ENCODE measurements at regions not wholly inside any gene's neighbourhood (a gene's known extent, or its start where the extent isn't known, plus 50 kb on each side); places are given as distances from the start of the nearest gene placed in this dataset.
A peak's percentile ranks its signal among the peaks of the same experiment; 100 is the strongest.
"Not testable (repeated sequence)": the region's sequence is repeated elsewhere in the genome, so short reads cannot be mapped to it uniquely, and the experiment has no call there.

DNA sequence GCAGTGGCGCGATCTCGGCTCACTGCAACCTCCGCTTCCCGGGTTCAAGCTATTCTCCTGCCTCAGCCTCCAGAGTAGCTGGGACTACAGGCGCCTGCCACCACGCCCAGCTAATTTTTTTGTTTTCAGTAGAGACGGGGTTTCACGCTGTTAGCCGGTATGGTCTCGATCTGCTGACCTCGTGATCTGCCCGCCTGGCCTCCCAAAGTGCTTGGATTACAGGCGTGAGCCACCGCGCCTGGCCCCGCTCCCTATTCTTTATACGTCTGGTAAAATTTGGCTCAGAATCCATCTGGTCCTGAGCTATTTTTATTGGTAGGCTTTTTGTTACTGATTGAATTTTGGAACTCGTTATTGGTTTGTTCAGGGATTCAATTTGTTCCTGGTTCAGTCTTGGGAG lies 336.7 kb downstream of the AEBP2 start:
- not testable (repeated sequence) for BruUV-seq (replicated peaks); H3K36me3 ChIP-seq (ENCODE audit: control insufficient read depth in 1 of 2, insufficient read depth in 2 of 2, low read length in 2 of 2)
- RAD21 ChIA-PET (ENCODE audit: low non-redundant PET in 1 of 2, low total read pairs in 2 of 2, uncharacterized antibody in 2 of 2, unreplicated experiment in 2 of 2): interaction anchor here in 1 of 2 experiments (0.7 kb wide), 1 partner anchor 13 kb away, joined by 4 read pairs; no protein-coding TSS in a partner anchor

DNA sequence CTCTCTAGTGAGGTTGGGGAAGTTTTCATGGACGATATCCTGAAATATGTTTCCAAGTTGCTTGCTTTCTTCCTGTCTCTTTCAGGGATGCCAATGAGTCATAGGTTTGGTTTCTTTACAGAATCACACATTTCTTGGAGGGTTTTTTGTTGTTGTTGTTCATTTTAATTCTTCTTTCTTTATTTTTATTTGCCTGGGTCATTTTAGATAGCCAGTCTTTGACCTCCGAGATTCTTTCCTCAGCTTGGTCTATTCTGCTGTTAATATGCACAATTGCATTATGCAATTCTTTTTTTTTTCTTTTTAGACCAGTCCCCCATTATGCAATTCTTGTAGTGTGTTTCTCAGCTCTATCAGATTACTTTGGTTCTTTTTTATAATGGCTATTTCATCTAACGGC lies 338.9 kb downstream of the AEBP2 start:
- ChIA-PET CTCF (no interaction called here), RAD21 (ENCODE audit: low non-redundant PET in 1 of 2, low total read pairs in 2 of 2, uncharacterized antibody in 2 of 2, unreplicated experiment in 2 of 2) (no interaction called here), POLR2A (no interaction called here)
- Histone ChIP-seq H3K36me3 (ENCODE audit: control insufficient read depth in 1 of 2, insufficient read depth in 2 of 2, low read length in 2 of 2) (no peaks in the 10 kb centered on the region), H3K27me3 (ENCODE audit: insufficient read depth, low read length) (no peaks in the 10 kb centered on the region), H3K4me3 (replicated peaks in 1 of 2; ENCODE audit: low read depth in 1 of 2, low read length in 2 of 2) (no peak overlapping the region), H3K4me2 (ENCODE audit: low read length) (no peak overlapping the region), H2AFZ (ENCODE audit: low read depth, low read length, poor library complexity, severe bottlenecking) (no peak overlapping the region), H3K27ac (ENCODE audit: low read depth, low read length) (no peak overlapping the region), H4K20me1 (ENCODE audit: insufficient read depth) (no peaks in the 10 kb centered on the region), H3K9me2 (ENCODE audit: insufficient read depth) (no peaks in the 10 kb centered on the region), H3K9ac (ENCODE audit: low read length) (no peak overlapping the region), H3K4me1 (ENCODE audit: control insufficient read depth in 1 of 2, insufficient read depth in 2 of 2, low read length in 2 of 2) (no peaks in the 10 kb centered on the region), H3K9me3 (ENCODE audit: control insufficient read depth in 1 of 2, insufficient read depth in 1 of 2, low read depth in 1 of 2, low read length in 2 of 2) (no peaks in the 10 kb centered on the region), H3K79me2 (ENCODE audit: insufficient read depth, low read length) (no peaks in the 10 kb centered on the region)
- DNase-seq (ENCODE audit: low read depth, low spot score): no peak
- TF ChIP-seq RAD21 (IDR thresholded peaks at IDR 0.05; ENCODE audit: low read depth) (no peak), POLR2A (IDR thresholded peaks at IDR 0.05; ENCODE audit: borderline replicate concordance, extremely low read depth, insufficient read depth, insufficient read length) (no peak)
- BruUV-seq (replicated peaks): no TSS peak
- no peak for ATAC-seq
- intact Hi-C loops (cut with micrococcal nuclease): no loop called here

More for the DNA sequence above, 336.7 kb downstream of the AEBP2 start:
- H3K79me2 ChIP-seq (ENCODE audit: insufficient read depth, low read length); H3K9ac ChIP-seq (ENCODE audit: low read length); H3K4me1 ChIP-seq (ENCODE audit: control insufficient read depth in 1 of 2, insufficient read depth in 2 of 2, low read length in 2 of 2); H2AFZ ChIP-seq (ENCODE audit: low read depth, low read length, poor library complexity, severe bottlenecking); H3K9me2 ChIP-seq (ENCODE audit: insufficient read depth); H3K4me2 ChIP-seq (ENCODE audit: low read length); DNase-seq (ENCODE audit: low read depth, low spot score); CTCF ChIA-PET; POLR2A ChIA-PET; H4K20me1 ChIP-seq (ENCODE audit: insufficient read depth); H3K4me3 ChIP-seq (replicated peaks in 1 of 2; ENCODE audit: low read depth in 1 of 2, low read length in 2 of 2); H3K27me3 ChIP-seq (ENCODE audit: insufficient read depth, low read length); ATAC-seq; intact Hi-C loops (cut with micrococcal nuclease); H3K27ac ChIP-seq (ENCODE audit: low read depth, low read length); H3K9me3 ChIP-seq (ENCODE audit: control insufficient read depth in 1 of 2, insufficient read depth in 1 of 2, low read depth in 1 of 2, low read length in 2 of 2): not testable (repeated sequence)

DNA sequence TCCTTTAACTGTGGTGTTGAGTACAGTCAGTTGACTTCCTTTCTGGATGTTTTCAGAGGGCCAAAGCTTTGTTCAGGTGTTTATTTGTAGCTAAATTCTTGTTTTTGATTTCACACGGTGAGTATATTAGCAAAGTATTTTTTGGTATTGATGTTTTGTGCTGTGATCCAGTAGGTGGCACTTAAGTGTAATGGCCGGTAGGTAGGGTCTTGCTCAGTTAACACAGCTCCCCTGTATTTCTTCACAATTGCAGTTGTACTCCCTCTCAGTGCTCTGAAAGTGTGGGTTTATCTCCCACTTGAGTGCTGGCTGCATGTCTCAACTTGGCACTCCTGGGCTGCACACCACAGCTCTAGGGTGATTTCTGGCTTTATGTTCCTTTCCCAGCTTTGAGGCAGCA lies 339.5 kb downstream of the AEBP2 start:
- no peaks in the 10 kb centered on the region for H3K36me3 ChIP-seq (ENCODE audit: control insufficient read depth in 1 of 2, insufficient read depth in 2 of 2, low read length in 2 of 2)
- RAD21 ChIA-PET (ENCODE audit: low non-redundant PET in 1 of 2, low total read pairs in 2 of 2, uncharacterized antibody in 2 of 2, unreplicated experiment in 2 of 2): no interaction called here
- intact Hi-C loops (cut with micrococcal nuclease): no loop called here
- H2AFZ ChIP-seq (ENCODE audit: low read depth, low read length, poor library complexity, severe bottlenecking): no peak overlapping the region
- 0 out of 2 replicates have a peak, but pooled peaks have one; percentile 19 for TF ChIP-seq RAD21 (IDR thresholded peaks at IDR 0.05; ENCODE audit: low read depth)
- no peak for TF ChIP-seq ZFX (IDR thresholded peaks at IDR 0.05)
- H3K9ac ChIP-seq (ENCODE audit: low read length): no peak overlapping the region
- no peak overlapping the region for H3K4me2 ChIP-seq (ENCODE audit: low read length)
- H4K20me1 ChIP-seq (ENCODE audit: insufficient read depth): no peaks in the 10 kb centered on the region
- H3K79me2 ChIP-seq (ENCODE audit: insufficient read depth, low read length): no peaks in the 10 kb centered on the region
- no TSS peak for BruUV-seq (replicated peaks)
- H3K4me3 ChIP-seq (replicated peaks in 1 of 2; ENCODE audit: low read depth in 1 of 2, low read length in 2 of 2): no peak overlapping the region
- no peak for ATAC-seq
- DNase-seq (ENCODE audit: low read depth, low spot score): no peak
- POLR2A ChIA-PET: no interaction called here
- H3K9me2 ChIP-seq (ENCODE audit: insufficient read depth): no peaks in the 10 kb centered on the region
- no peaks in the 10 kb centered on the region for H3K9me3 ChIP-seq (ENCODE audit: control insufficient read depth in 1 of 2, insufficient read depth in 1 of 2, low read depth in 1 of 2, low read length in 2 of 2)
- no peak overlapping the region for H3K27ac ChIP-seq (ENCODE audit: low read depth, low read length)
- H3K27me3 ChIP-seq (ENCODE audit: insufficient read depth, low read length): no peaks in the 10 kb centered on the region
- no peaks in the 10 kb centered on the region for H3K4me1 ChIP-seq (ENCODE audit: control insufficient read depth in 1 of 2, insufficient read depth in 2 of 2, low read length in 2 of 2)
- CTCF ChIA-PET: no interaction called here
